ENCODE measurements at regions not wholly inside any gene's neighbourhood (a gene's known extent, or its start where the extent isn't known, plus 50 kb on each side); places are given as distances from the start of the nearest gene placed in this dataset.

GRCh38 chr18:78762753-78763152 is 216.9 kb upstream of the SALL3 start:
- peaks cover 10% of the 10 kb centered on the region for H3K9me3 Mint-ChIP-seq (ENCODE audit: low read depth)
- no peak overlapping the region for H3K4me3 Mint-ChIP-seq (ENCODE audit: low read depth)
- H3K27ac Mint-ChIP-seq = no peak overlapping the region
- DNase-seq (ENCODE audit: low spot score, unreplicated experiment) = no peak
- peaks cover 45% of the 10 kb centered on the region for H3K27me3 Mint-ChIP-seq
- no peaks in the 10 kb centered on the region for H3K36me3 Mint-ChIP-seq (ENCODE audit: insufficient read depth)
- no peak for TF ChIP-seq CTCF (IDR thresholded peaks at IDR 0.05; ENCODE audit: unreplicated experiment)
- H3K4me1 Mint-ChIP-seq (ENCODE audit: low read depth) = peaks cover 3% of the 10 kb centered on the region

GRCh38 chr18:78764544-78764943 is 215.1 kb upstream of the SALL3 start:
- Mint-ChIP-seq H3K27ac (no peak overlapping the region), H3K9me3 (ENCODE audit: low read depth) (peaks cover 10% of the 10 kb centered on the region), H3K4me1 (ENCODE audit: low read depth) (peaks cover 18% of the 10 kb centered on the region), H3K36me3 (ENCODE audit: insufficient read depth) (no peaks in the 10 kb centered on the region), H3K27me3 (peaks cover 37% of the 10 kb centered on the region), H3K4me3 (ENCODE audit: low read depth) (no peak overlapping the region)
- no peak for TF ChIP-seq CTCF (IDR thresholded peaks at IDR 0.05; ENCODE audit: unreplicated experiment)
- DNase-seq (ENCODE audit: low spot score, unreplicated experiment) = no peak

- Mint-ChIP-seq H3K9me3 (ENCODE audit: low read depth) (peaks cover 10% of the 10 kb centered on the region), H3K4me3 (ENCODE audit: low read depth) (no peak overlapping the region), H3K27me3 (peaks cover 38% of the 10 kb centered on the region), H3K36me3 (ENCODE audit: insufficient read depth) (no peaks in the 10 kb centered on the region), H3K27ac (no peak overlapping the region), H3K4me1 (ENCODE audit: low read depth) (peaks cover 24% of the 10 kb centered on the region)
- no peak for DNase-seq (ENCODE audit: low spot score, unreplicated experiment)
- no peak for TF ChIP-seq CTCF (IDR thresholded peaks at IDR 0.05; ENCODE audit: unreplicated experiment)
Observed at GRCh38 chr18:78765142-78765541, 214.5 kb upstream of the SALL3 start.

- H3K9me3 Mint-ChIP-seq (ENCODE audit: low read depth) = peaks cover 10% of the 10 kb centered on the region
- H3K36me3 Mint-ChIP-seq (ENCODE audit: insufficient read depth) = no peaks in the 10 kb centered on the region
- no peak overlapping the region for H3K27ac Mint-ChIP-seq
- H3K4me3 Mint-ChIP-seq (ENCODE audit: low read depth) = no peak overlapping the region
- TF ChIP-seq CTCF (IDR thresholded peaks at IDR 0.05; ENCODE audit: unreplicated experiment) = no peak
- no peak for DNase-seq (ENCODE audit: low spot score, unreplicated experiment)
- H3K4me1 Mint-ChIP-seq (ENCODE audit: low read depth) = peaks cover 26% of the 10 kb centered on the region
- peaks cover 38% of the 10 kb centered on the region for H3K27me3 Mint-ChIP-seq
Observed at GRCh38 chr18:78765637-78766281, 213.9 kb upstream of the SALL3 start.

GRCh38 chr18:78766651-78767533 is 212.7 kb upstream of the SALL3 start:
- DNase-seq (ENCODE audit: low spot score, unreplicated experiment) = no peak
- Mint-ChIP-seq H3K36me3 (ENCODE audit: insufficient read depth) (no peaks in the 10 kb centered on the region), H3K9me3 (ENCODE audit: low read depth) (peaks cover 8% of the 10 kb centered on the region), H3K4me1 (ENCODE audit: low read depth) (peaks cover 34% of the 10 kb centered on the region), H3K27ac (peak overlapping the region; percentile 33), H3K27me3 (peaks cover 42% of the 10 kb centered on the region), H3K4me3 (ENCODE audit: low read depth) (no peak overlapping the region)
- TF ChIP-seq CTCF (IDR thresholded peaks at IDR 0.05; ENCODE audit: unreplicated experiment) = no peak
